Liver (tissue), 8 donors: ENCODE measurements at regions not wholly inside any gene's neighbourhood (a gene's known extent, or its start where the extent isn't known, plus 50 kb on each side); places are given as distances from the start of the nearest gene placed in this dataset.
"Not testable (repeated sequence)": the region's sequence is repeated elsewhere in the genome, so short reads cannot be mapped to it uniquely, and the experiment has no call there.

ENCODE experiments used
- DNase-seq: peaks from one replicate; pipeline ENCODE4 v3.0.0-alpha.2; 2017; ENCODE audit warnings: low spot score
- H3K27ac ChIP-seq, 2 donors: one replicate each; pipeline ENCODE4 v1.7.0; 2013; ENCODE audit warnings: inconsistent platforms in 2 of 2, low read length in 2 of 2, control low read depth in 1 of 2, low read depth in 1 of 2, mild to moderate bottlenecking in 1 of 2
- H3K27me3 ChIP-seq, 4 donors: one replicate each; pipeline versions ENCODE4 v1.6.1 to v1.7.0; 2013; ENCODE audit warnings: low read length in 3 of 4, inconsistent platforms in 1 of 4, mild to moderate bottlenecking in 1 of 4, moderate library complexity in 1 of 4; ENCODE audit not compliant: control insufficient read depth in 4 of 4, insufficient read depth in 4 of 4
- H3K36me3 ChIP-seq, 4 donors: one replicate each; pipeline versions ENCODE4 v1.6.1 to v1.7.0; 2013; ENCODE audit warnings: low read length in 3 of 4, mild to moderate bottlenecking in 3 of 4, low read depth in 1 of 4, moderate library complexity in 1 of 4; ENCODE audit not compliant: control insufficient read depth in 4 of 4, insufficient read depth in 3 of 4
- H3K4me1 ChIP-seq, 4 donors: one replicate each; pipeline versions ENCODE4 v1.6.1 to v1.7.0; 2013; ENCODE audit warnings: low read length in 3 of 4, mild to moderate bottlenecking in 3 of 4, moderate library complexity in 1 of 4; ENCODE audit not compliant: control insufficient read depth in 4 of 4, insufficient read depth in 4 of 4
- H3K4me3 ChIP-seq, 3 donors: one replicate each; pipeline versions ENCODE4 v1.6.1 to v1.7.0; 2013; ENCODE audit warnings: low read length in 3 of 3, control low read depth in 1 of 3, low read depth in 1 of 3, mild to moderate bottlenecking in 1 of 3
- H3K9ac ChIP-seq, 2 donors: one replicate each; pipeline ENCODE4 v1.7.0; 2013; ENCODE audit warnings: low read length in 2 of 2, mild to moderate bottlenecking in 2 of 2, moderate library complexity in 2 of 2, control low read depth in 1 of 2, low read depth in 1 of 2
- H3K9me3 ChIP-seq, 4 donors: one replicate each; pipeline versions ENCODE4 v1.6.1 to v1.7.0; 2013; ENCODE audit warnings: low read length in 3 of 4; ENCODE audit not compliant: control insufficient read depth in 4 of 4
- CTCF ChIP-seq: fragments of 150-350 bp; IDR thresholded peaks from 2 replicates; pipeline ENCODE4 v1.5.1; 2017; ENCODE audit warnings: improper control_type of control experiment, low read depth, low read length; ENCODE audit not compliant: missing input control
- EGR1 ChIP-seq, 2 donors: IDR thresholded peaks; 2 replicates each; pipeline ENCODE4 v1.6.1; 2016 to 2018; ENCODE audit warnings: antibody characterized with exemption in 2 of 2, low read depth in 2 of 2
- FOXA1 ChIP-seq: IDR thresholded peaks from 2 replicates; pipeline ENCODE4 v1.6.1; 2016; ENCODE audit warnings: antibody characterized with exemption
- FOXA2 ChIP-seq: IDR thresholded peaks from 2 replicates; pipeline ENCODE4 v1.6.1; 2016; ENCODE audit warnings: antibody characterized with exemption
- GABPA ChIP-seq, 2 donors: IDR thresholded peaks in 1 of 2; conservative IDR thresholded peaks in 1 of 2; 2 replicates each; pipeline ENCODE4 v1.6.1; 2016; ENCODE audit warnings: antibody characterized with exemption in 2 of 2, mild to moderate bottlenecking in 1 of 2, moderate library complexity in 1 of 2
- HNF4A ChIP-seq, 2 donors: conservative IDR thresholded peaks; 2 replicates each; pipeline ENCODE4 v1.6.1; 2016; ENCODE audit warnings: antibody characterized with exemption in 2 of 2, mild to moderate bottlenecking in 2 of 2
- HNF4G ChIP-seq: IDR thresholded peaks from 2 replicates; pipeline ENCODE4 v1.6.1; 2016; ENCODE audit warnings: antibody characterized with exemption
- NR2F2 ChIP-seq: IDR thresholded peaks from 2 replicates; pipeline ENCODE4 v1.6.1; 2016; ENCODE audit warnings: antibody characterized with exemption
- RAD21 ChIP-seq, 2 donors: IDR thresholded peaks; 2 replicates each; pipeline ENCODE4 v1.6.1; 2016; ENCODE audit warnings: antibody characterized with exemption in 2 of 2, mild to moderate bottlenecking in 2 of 2
- RXRA ChIP-seq, 2 donors: IDR thresholded peaks; 2 replicates each; pipeline ENCODE4 v1.6.1; 2017 to 2018; ENCODE audit warnings: antibody characterized with exemption in 2 of 2, mild to moderate bottlenecking in 1 of 2
- SP1 ChIP-seq: IDR thresholded peaks from 2 replicates; pipeline ENCODE4 v1.6.1; 2018; ENCODE audit warnings: antibody characterized with exemption, mild to moderate bottlenecking
- TAF1 ChIP-seq: conservative IDR thresholded peaks from 2 replicates; pipeline ENCODE4 v1.6.1; 2016; ENCODE audit warnings: antibody characterized with exemption, mild to moderate bottlenecking
- YY1 ChIP-seq: IDR thresholded peaks from 2 replicates; pipeline ENCODE4 v1.6.1; 2016; ENCODE audit warnings: antibody characterized with exemption, mild to moderate bottlenecking
- WGBS: extraction: QIAGEN DNeasy Blood & Tissue Kit; methylation state at CpG from one replicate; pipeline ENCODE4 v1.1.7; 2013; 5-methylcytosine and 5-hydroxymethylcytosine counted together
- TF ChIP-seq, protein P1 (sequence below): IDR thresholded peaks from 2 replicates; pipeline ENCODE4 v1.6.1; 2016; ENCODE audit warnings: antibody characterized with exemption
- TF ChIP-seq, protein P2 (sequence below): IDR thresholded peaks from 2 replicates; pipeline ENCODE4 v1.6.1; 2016; ENCODE audit warnings: antibody characterized with exemption
- donor health status: healthy.
- donor health status: healthy.
- donor health status: healthy.
- donor health status: healthy.
- donor health status: healthy.

DNA sequence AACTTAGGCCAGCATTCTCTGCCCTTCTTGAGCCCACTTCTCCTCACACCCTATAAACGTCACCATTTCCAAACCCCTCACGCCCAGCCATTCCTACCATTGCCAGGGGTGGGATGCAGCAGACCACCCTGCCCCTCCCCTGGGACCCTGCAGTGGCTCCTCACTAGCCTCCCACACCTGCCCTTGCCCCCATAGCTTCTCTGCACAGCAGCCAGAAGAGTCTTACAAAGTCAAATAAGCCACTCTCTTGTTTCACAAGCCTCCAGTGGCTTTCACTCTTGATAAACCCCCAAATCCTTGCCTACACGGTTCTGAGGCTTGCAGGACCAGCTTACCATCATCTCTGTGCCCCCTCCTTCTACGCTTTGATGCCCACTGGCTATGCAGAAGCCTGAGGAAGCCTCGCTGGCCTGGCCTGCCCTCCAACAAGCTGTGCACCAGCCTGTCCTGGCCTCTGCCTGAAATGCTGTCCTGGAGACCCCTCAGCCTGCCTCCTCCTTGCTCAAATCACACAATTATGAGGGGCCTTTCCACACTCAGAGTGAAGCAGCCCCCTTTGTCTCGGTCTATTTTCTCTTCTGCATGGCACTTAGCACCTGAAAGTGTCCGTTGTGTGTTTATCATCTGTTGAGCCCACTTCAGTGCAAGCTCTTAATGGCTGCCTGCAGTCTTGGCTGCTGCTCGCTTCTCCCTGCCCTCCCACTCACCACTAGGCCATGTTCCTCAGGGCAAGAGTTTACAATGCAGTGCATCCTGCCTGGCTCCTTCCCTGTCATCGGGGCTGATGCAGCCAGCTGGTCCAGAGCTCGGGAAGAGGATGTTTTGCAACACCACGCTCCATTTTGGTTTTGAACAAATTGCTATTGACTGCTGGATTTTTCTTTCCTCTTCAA is 82.6 kb upstream of the RGPD5 start:
- no peak for TF ChIP-seq SP1
- TF ChIP-seq RAD21 (IDR thresholded peaks at IDR 0.05): peak in 1 of 2 donors; percentile 27
- TF ChIP-seq RXRA (IDR thresholded peaks at IDR 0.05): peak in 1 of 2 donors; percentile 5
- whole genome bisulfite sequencing: 75% methylated on average over 11 of the region's 11 CpGs
- Histone ChIP-seq H3K9me3 (no peaks in the 10 kb centered on the region), H3K4me1 (no peaks in the 10 kb centered on the region), H3K27me3 (no peaks in the 10 kb centered on the region), H3K9ac (no peak overlapping the region), H3K27ac (no peak overlapping the region), H3K36me3 (no peaks in the 10 kb centered on the region), H3K4me3 (no peak overlapping the region)
- no peak for DNase-seq

- WGBS: 77% methylated on average over 2 of the region's 2 CpGs
- DNase-seq: no peak
- H3K4me3 ChIP-seq: no peak overlapping the region
- H3K36me3 ChIP-seq: no peaks in the 10 kb centered on the region
- no peaks in the 10 kb centered on the region for H3K4me1 ChIP-seq
- no peak overlapping the region for H3K27ac ChIP-seq
- no peak overlapping the region for H3K9ac ChIP-seq
- no peaks in the 10 kb centered on the region for H3K9me3 ChIP-seq
- TF ChIP-seq YY1 (no peak), SP1 (no peak), RXRA (IDR thresholded peaks at IDR 0.05) (no peak), EGR1 (IDR thresholded peaks at IDR 0.05; ENCODE audit: low read depth in 2 of 2) (no peak), HNF4G (no peak), GABPA (IDR thresholded peaks at IDR 0.05 in 1 of 2, conservative IDR thresholded peaks at IDR 0.05 in 1 of 2) (no peak)
- TF ChIP-seq, protein P1, sequence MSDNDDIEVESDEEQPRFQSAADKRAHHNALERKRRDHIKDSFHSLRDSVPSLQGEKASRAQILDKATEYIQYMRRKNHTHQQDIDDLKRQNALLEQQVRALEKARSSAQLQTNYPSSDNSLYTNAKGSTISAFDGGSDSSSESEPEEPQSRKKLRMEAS: no peak
- H3K27me3 ChIP-seq: no peaks in the 10 kb centered on the region
Measured at GRCh38 chr2:109712123-109712449, 82.0 kb upstream of the RGPD5 start.

- DNase-seq: no peak
- 95% methylated on average over 5 of the region's 5 CpGs for WGBS
Measured at GRCh38 chr2:109712746-109713145, 81.4 kb upstream of the RGPD5 start.

GRCh38 chr2:109715313-109715805 is 78.7 kb upstream of the RGPD5 start:
- Histone ChIP-seq H3K4me3 (no peak overlapping the region), H3K4me1 (no peaks in the 10 kb centered on the region), H3K9ac (no peak overlapping the region), H3K27me3 (no peaks in the 10 kb centered on the region), H3K9me3 (no peaks in the 10 kb centered on the region), H3K27ac (no peak overlapping the region), H3K36me3 (no peaks in the 10 kb centered on the region)
- 11% methylated on average over 1 of the region's 1 CpG for WGBS
- no peak for DNase-seq
- no peak for TF ChIP-seq FOXA1
- no peak for TF ChIP-seq EGR1 (IDR thresholded peaks at IDR 0.05; ENCODE audit: low read depth in 2 of 2)
- TF ChIP-seq, protein P2, sequence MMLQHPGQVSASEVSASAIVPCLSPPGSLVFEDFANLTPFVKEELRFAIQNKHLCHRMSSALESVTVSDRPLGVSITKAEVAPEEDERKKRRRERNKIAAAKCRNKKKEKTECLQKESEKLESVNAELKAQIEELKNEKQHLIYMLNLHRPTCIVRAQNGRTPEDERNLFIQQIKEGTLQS: no peak
- peak; percentile 84 for TF ChIP-seq CTCF
- peak; percentile 97 to 98 for TF ChIP-seq RAD21 (IDR thresholded peaks at IDR 0.05)

More at GRCh38 chr2:109712746-109713145, 81.4 kb upstream of the RGPD5 start:
- no peaks in the 10 kb centered on the region for H3K36me3 ChIP-seq
- no peaks in the 10 kb centered on the region for H3K27me3 ChIP-seq
- H3K9ac ChIP-seq: no peak overlapping the region
- no peak overlapping the region for H3K4me3 ChIP-seq
- no peaks in the 10 kb centered on the region for H3K9me3 ChIP-seq
- H3K4me1 ChIP-seq: no peaks in the 10 kb centered on the region
- TF ChIP-seq SP1: no peak
- no peak for TF ChIP-seq RAD21 (IDR thresholded peaks at IDR 0.05)
- TF ChIP-seq, protein P1: no peak
- TF ChIP-seq RXRA (IDR thresholded peaks at IDR 0.05): no peak
- TF ChIP-seq NR2F2: no peak
- TF ChIP-seq FOXA2: no peak
- TF ChIP-seq EGR1 (IDR thresholded peaks at IDR 0.05; ENCODE audit: low read depth in 2 of 2): no peak
- TF ChIP-seq TAF1: no peak
- TF ChIP-seq FOXA1: no peak
- no peak for TF ChIP-seq HNF4G
- no peak for TF ChIP-seq HNF4A (conservative IDR thresholded peaks at IDR 0.05)
- H3K27ac ChIP-seq: no peak overlapping the region

- 82% methylated on average over 4 of the region's 4 CpGs for WGBS
- H3K4me1 ChIP-seq, H3K27ac ChIP-seq, H3K9me3 ChIP-seq, H3K9ac ChIP-seq, H3K4me3 ChIP-seq, H3K36me3 ChIP-seq, H3K27me3 ChIP-seq, DNase-seq: not testable (repeated sequence)
Measured at GRCh38 chr2:109716596-109716995, 77.5 kb upstream of the RGPD5 start.
